Activated CD4-positive, alpha-beta T cell treated with anti-CD3 and anti-CD28 coated beads for 1 hour (primary cell): ENCODE measurements at regions not wholly inside any gene's neighbourhood (a gene's known extent, or its start where the extent isn't known, plus 50 kb on each side); places are given as distances from the start of the nearest gene placed in this dataset.
"Not testable (repeated sequence)": the region's sequence is repeated elsewhere in the genome, so short reads cannot be mapped to it uniquely, and the experiment has no call there.

Experiments used
- DNase-seq: peaks from one replicate; pipeline ENCODE4 v3.0.0-alpha.2; 2020

DNA sequence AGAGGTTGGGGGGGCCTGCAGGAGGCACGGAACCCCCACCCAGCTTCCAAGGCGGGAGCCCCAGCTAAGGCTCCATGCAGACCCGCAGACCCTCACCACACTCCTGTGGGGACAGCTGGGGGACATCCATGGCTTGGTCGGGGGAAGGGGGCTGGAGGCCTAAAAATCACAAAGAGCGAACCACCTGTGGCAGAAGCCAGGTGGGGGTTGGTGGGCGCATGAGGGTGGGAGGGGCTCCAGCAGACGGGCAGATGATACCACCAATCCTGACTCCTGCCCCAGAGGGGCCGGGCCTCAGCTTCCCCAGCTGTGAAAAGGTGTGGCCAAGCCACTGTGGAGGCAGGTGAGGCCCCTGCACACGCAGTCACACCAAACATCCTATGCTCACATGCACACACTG, 111.6 kb downstream of the FAM53A start:
- no peak for DNase-seq

DNA sequence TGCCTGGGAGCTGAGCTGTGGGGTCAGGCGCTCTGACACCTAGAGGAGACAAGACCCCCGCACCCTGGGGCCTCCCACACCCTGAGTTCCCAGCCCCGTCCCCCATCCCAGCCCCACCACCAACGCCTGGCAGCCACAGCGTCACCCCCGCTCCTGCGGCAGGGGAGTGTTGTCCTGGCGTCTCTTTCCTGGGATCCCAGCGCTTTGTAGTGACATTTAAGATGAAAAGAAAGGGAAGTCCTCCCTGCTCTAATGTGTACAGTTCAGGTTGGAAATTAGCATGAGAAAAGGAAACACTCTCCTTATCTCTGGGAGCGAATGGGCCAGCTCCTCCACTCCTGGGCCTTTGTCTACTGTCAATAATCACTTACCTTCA, 112.1 kb downstream of the FAM53A start:
- no peak for DNase-seq

GRCh38 chr4:1571165-1572009, 112.7 kb downstream of the FAM53A start:
- DNase-seq = no peak

- DNase-seq = no peak
Observed at GRCh38 chr4:1570291-1571164, 113.6 kb downstream of the FAM53A start.

DNA sequence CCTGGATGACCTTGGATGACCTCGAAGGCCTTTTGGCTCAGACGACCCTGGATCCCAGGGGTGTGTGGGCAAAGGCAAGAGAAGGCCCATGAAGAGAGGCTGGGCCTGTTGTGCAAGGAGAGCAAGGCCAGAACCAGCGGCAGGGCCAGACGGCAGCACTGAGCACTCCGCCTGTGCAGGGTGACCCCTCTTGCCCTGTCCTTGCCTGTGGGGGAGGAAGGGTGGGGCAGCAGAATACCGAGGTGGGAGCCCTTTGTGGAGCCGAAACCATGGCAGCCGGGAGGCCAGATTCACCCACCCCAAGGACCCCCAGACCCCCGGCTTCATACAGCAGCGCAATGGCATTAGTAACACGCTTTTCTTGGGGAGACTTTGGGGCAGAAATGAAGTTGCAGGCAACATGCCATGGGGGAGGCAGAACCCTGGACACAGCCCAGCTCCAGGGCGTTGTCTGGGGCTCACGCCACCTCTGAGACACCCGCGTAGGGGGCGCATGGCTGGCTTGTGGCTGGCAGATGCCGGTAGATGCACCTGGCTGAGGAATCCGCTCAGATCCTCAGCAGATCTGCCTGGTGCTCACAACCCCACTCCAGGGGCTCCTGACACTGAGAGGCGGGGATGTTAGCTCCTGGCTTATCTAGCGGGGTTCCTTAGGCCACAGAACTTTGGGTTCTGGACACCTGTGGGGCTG, 114.5 kb downstream of the FAM53A start:
- DNase-seq = no peak

DNA sequence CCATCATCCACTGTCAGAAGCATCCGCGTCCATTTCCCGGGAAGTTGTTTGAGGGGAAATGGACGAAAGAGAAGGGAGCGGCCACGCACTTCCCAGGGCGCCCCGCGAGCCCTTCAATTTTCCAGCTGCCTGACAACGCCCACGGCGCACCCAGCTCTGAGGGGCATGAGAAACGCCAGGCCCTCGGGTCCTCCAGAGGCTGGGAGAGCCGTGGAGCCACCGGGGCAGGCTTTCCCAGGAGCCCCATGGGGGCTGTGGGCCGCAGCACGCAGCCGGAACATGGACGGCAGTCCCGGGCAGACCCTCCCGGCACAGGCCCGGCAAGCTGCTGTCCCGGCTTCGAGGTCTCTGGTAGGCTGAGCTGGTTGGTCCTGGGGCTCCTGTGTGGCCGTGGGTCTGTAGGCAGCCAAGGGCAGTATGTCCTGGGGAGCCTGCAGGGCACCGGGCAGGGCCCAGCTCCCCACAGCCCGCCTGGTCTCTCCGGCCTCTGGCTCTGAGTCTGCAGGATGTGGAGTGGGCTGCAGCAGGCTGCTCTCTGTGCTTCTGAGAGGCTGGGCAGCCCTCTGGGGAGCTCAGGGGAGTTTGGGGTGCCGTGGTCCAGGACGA, 115.2 kb downstream of the FAM53A start:
- DNase-seq = no peak

- DNase-seq = no peak
Observed at GRCh38 chr4:1567808-1568581, 116.1 kb downstream of the FAM53A start.

DNA sequence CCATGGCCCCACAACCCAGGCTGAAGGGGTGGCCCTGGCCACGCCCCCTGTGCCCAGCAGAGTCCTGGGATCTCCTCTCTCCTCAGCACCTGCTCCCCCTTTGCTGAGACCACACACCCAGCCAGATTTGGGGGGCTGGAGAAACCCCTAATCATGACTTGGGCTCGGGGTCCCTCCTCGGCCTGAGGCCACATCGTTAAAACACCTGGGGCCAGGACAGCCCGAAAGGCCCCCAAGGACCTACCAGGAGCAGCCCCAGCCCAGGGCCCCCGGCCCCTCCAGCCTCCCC, 116.7 kb downstream of the FAM53A start:
- DNase-seq = no peak

- DNase-seq = no peak
Observed at GRCh38 chr4:1566838-1567518, 117.1 kb downstream of the FAM53A start.

DNA sequence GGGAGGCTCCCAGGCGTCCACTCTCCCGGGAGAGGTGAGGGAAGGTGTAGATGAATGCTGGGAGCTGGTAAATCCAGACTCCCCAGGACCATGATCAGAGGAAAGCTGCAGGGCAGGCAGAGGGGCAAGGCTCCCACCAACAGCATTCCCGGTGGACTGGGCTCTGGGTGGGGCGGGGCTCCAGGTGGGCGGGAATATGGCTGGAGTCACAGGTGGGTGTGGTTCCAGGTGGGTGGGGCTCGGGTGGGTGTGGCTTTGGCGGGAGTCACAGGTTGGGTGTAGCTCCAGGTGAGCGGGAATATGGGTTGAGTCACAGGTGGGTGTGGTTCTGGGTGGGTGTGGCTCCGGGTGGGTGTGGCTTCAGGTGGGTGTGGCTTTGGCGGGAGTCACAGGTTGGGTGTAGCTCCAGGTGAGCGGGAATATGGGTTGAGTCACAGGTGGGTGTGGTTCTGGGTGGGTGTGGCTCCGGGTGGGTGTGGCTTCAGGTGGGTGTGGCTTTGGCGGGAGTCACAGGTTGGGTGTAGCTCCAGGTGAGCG, 117.7 kb downstream of the FAM53A start:
- DNase-seq = not testable (repeated sequence)

GRCh38 chr4:1565598-1566295, 118.4 kb downstream of the FAM53A start:
- DNase-seq = no peak

GRCh38 chr4:1564535-1565375, 119.4 kb downstream of the FAM53A start:
- no peak for DNase-seq

DNA sequence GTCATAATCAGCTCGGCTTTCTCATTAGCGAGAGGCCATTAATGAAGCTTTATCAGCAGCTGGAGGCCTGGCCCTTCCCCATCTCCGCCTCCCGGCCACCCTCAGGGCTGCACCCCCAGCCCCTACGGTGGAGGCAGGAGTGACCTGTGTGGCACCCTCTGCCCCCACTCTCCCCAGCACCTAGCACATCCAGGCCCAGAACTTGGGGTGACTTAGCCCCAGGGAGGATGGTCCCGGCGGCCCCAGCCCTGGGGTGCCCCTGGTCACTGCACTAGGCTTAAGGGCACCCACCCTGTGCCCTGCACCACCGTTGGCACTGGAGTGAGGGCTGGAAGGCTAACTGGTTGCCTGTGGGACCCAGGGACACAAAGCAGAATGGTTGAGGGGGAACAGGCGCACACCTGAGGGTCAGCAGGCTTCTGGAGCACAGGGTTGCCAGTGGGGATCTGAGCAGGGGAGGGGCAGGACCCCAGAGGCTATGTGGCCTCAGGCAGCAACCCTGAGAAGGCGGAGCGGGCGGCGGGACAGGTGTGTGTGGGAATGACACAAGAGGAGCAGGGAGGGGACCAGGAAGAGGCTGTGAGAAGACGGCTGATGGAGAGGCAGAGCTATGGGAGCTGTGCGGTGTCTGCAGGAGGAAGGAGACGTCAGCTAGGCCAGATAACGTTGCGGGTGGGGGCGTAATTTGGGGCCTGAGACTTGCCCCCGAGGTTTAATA, 120.2 kb downstream of the FAM53A start:
- no peak for DNase-seq

GRCh38 chr4:1563241-1563640, 120.9 kb downstream of the FAM53A start:
- DNase-seq = no peak

GRCh38 chr4:1562771-1563170, 121.3 kb downstream of the FAM53A start:
- DNase-seq = no peak

- no peak for DNase-seq
Observed at GRCh38 chr4:1562371-1562770, 121.7 kb downstream of the FAM53A start.

DNA sequence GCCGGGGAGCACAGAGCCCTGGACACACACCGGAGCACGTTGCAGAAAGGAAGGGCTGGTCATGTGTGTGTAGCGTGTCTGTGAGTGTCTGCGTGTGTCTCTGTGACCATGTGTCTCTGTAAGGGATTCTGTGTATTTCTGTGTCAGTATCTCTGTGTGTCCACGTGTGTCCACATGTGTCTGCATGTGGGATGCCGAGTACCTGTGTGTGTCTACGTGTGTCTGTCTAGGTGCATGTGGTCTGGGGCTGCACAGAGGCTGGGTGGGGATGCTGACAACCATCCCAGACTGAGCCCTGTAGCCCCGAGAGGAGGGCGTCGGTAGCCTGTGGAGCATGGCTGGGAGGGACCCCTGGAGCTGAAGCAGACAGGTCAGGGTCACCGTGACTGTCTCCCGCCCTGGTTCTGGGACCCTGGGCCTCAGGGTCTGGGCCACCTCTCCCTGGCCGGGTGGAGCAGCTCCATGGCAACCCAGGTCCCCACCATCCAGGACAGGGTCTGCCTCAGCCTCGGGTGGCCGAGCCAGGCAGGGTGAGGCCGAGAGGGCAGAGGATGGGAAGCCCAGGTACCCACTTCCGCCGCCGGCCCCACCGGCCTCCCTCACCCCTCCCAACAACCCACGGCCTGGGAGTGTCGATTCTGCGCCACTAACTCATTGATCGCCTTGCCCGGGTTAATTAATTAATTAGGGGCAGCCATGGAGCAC, 122.7 kb downstream of the FAM53A start:
- no peak for DNase-seq

DNA sequence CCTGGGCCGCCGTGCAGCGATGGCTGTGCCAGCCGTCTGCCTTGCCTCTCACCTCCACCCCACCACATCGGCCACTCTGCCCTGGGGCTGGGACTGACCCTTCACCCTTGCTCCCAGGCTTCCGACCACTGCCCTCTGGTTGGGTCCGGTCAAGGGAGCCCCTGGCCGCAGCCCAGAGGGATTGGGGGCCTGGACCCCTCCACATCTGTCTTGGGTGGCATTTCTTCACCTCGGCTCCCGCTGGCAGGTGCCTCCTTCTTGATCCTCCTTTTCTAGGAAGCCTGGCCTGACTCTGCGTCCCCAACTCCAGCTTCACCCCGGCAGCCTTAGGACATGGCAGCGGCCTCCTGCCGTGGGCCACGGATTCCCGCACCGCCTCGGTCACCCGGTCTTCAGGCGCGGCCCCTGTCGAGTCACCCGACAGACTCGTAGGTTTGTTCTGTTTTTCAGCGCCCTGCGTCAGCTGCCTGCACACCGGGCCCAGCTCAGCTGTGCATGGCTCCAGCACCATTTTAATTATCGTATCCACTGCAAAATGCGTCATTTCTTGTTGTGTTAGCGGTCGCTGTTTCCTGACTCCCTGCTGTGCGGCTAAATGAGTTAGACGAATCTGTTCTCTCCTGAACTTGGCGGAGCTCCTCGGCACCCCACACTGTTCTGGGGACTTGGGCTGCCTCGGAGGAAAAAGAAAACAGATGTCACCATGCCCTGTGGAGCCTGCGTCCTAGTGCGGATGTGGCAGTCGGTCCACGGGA, 124.0 kb downstream of the FAM53A start:
- no peak for DNase-seq
